ENCODE measurements at regions not wholly inside any gene's neighbourhood (a gene's known extent, or its start where the extent isn't known, plus 50 kb on each side); places are given as distances from the start of the nearest gene placed in this dataset.
A peak's percentile ranks its signal among the peaks of the same experiment; 100 is the strongest.

- TF ChIP-seq, protein P1, sequence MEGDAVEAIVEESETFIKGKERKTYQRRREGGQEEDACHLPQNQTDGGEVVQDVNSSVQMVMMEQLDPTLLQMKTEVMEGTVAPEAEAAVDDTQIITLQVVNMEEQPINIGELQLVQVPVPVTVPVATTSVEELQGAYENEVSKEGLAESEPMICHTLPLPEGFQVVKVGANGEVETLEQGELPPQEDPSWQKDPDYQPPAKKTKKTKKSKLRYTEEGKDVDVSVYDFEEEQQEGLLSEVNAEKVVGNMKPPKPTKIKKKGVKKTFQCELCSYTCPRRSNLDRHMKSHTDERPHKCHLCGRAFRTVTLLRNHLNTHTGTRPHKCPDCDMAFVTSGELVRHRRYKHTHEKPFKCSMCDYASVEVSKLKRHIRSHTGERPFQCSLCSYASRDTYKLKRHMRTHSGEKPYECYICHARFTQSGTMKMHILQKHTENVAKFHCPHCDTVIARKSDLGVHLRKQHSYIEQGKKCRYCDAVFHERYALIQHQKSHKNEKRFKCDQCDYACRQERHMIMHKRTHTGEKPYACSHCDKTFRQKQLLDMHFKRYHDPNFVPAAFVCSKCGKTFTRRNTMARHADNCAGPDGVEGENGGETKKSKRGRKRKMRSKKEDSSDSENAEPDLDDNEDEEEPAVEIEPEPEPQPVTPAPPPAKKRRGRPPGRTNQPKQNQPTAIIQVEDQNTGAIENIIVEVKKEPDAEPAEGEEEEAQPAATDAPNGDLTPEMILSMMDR (IDR thresholded peaks at IDR 0.05; ENCODE audit: low read depth, low read length, missing control alignments): no peak
- no peak for DNase-seq (ENCODE audit: low read depth)
- in situ Hi-C loops (cut with HindIII; ENCODE audit: low sequenced_read_pairs): no loop called here
- H3K4me3 ChIP-seq (ENCODE audit: low read depth, low read length): no peak overlapping the region
Measured at GRCh38 chr9:81776834-81777233, 87.5 kb upstream of the TLE1 start.

DNA sequence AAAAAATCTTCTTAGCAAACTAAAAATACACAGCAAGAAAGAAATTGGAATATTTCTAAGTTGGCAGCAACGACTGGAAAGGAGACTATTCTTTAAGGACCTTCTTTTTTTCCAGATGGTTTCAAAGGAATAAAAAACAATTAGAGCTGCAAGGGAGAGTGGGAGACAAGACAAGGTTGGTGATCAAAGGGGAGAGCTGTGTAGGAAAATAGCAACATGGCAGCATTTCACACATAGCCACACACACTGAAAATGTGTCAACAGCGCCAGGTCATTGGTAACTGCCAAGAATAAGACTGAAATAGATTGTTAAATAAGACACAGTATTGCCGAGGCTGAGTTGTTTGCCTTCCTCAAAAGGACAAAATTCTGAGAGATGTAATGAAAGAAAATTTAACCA is 88.1 kb upstream of the TLE1 start:
- TF ChIP-seq, protein P1 (IDR thresholded peaks at IDR 0.05; ENCODE audit: low read depth, low read length, missing control alignments): no peak
- in situ Hi-C loops (cut with HindIII; ENCODE audit: low sequenced_read_pairs): no loop called here
- no peak overlapping the region for H3K4me3 ChIP-seq (ENCODE audit: low read depth, low read length)
- no peak for DNase-seq (ENCODE audit: low read depth)

GRCh38 chr9:81782313-81782995 is 93.1 kb upstream of the TLE1 start:
- in situ Hi-C loops (cut with HindIII; ENCODE audit: low sequenced_read_pairs): no loop called here
- H3K4me3 ChIP-seq (ENCODE audit: low read depth, low read length): no peak overlapping the region
- DNase-seq (ENCODE audit: low read depth): no peak
- TF ChIP-seq, protein P1 (IDR thresholded peaks at IDR 0.05; ENCODE audit: low read depth, low read length, missing control alignments): no peak

DNA sequence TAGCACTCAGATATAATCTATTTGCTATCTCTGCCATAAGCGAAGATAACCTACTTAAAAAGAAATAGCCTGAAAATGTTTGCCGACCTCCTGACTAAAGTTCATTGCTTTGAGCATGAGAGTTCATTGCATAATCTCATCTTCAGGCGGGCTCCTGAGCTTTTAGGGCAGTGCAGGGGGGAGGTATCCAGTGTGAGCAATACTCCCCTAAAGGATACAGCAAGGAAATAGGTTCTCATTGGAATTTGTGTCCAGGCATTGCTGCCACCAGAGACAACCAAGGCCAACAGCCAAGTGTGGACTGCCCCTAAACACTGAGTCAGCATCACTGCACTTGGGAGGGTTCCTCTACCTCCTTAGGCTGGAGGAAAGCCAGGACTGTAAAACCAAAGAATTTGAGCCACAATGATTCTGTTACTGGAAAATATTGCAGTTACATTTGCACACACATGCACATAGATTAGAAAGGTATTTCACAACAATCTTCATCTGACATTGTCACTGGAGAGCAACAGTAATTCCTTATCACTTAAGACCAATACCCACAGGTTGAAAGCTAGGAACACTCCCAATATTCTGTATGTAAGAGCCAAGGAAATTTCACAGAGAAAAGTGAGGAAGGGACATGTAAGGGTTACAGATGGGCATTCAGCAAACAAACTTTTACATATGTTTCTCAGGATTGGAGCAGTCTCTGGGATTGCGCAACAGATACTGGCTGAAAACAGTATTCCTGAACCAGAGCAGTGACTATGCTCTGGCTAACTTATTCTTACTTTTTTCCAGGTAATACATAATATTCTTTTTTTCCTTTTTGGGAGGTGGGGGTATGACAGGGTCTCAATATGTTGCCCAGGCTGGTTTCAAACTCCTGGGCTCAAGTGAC is 98.6 kb upstream of the TLE1 start:
- TF ChIP-seq, protein P1 (IDR thresholded peaks at IDR 0.05; ENCODE audit: low read depth, low read length, missing control alignments): peak; percentile 8
- in situ Hi-C loops (cut with HindIII; ENCODE audit: low sequenced_read_pairs): no loop called here
- no peak overlapping the region for H3K4me3 ChIP-seq (ENCODE audit: low read depth, low read length)
- peak; percentile 89 for DNase-seq (ENCODE audit: low read depth)

- in situ Hi-C loops (cut with HindIII; ENCODE audit: low sequenced_read_pairs): no loop called here
- TF ChIP-seq, protein P1 (IDR thresholded peaks at IDR 0.05; ENCODE audit: low read depth, low read length, missing control alignments): no peak
- H3K4me3 ChIP-seq (ENCODE audit: low read depth, low read length): no peak overlapping the region
- DNase-seq (ENCODE audit: low read depth): peak; percentile 13
Measured at GRCh38 chr9:81789721-81790120, 100.4 kb upstream of the TLE1 start.

- no peak overlapping the region for H3K4me3 ChIP-seq (ENCODE audit: low read depth, low read length)
- TF ChIP-seq, protein P1 (IDR thresholded peaks at IDR 0.05; ENCODE audit: low read depth, low read length, missing control alignments): no peak
- DNase-seq (ENCODE audit: low read depth): no peak
- in situ Hi-C loops (cut with HindIII; ENCODE audit: low sequenced_read_pairs): no loop called here
Measured at GRCh38 chr9:81790166-81790565, 100.8 kb upstream of the TLE1 start.
